C4-2B (cell line): ENCODE measurements at regions not wholly inside any gene's neighbourhood (a gene's known extent, or its start where the extent isn't known, plus 50 kb on each side); places are given as distances from the start of the nearest gene placed in this dataset.

ENCODE experiments used
- H3K27ac ChIP-seq: fragments of 450-650 bp; 2 replicates; pipeline ENCODE4 v1.5.1; 2017
- CTCF ChIP-seq: fragments of 450-650 bp; conservative IDR thresholded peaks from 2 replicates; pipeline ENCODE4 v1.5.1; 2017; ENCODE audit warnings: mild to moderate bottlenecking
- ZFX ChIP-seq: fragments of 450-650 bp; IDR thresholded peaks from 2 replicates; pipeline ENCODE4 v1.6.1; 2017

GRCh38 chr18:41630232-41630886, 324.7 kb upstream of the PIK3C3 start:
- no peak for TF ChIP-seq ZFX
- no peak for TF ChIP-seq CTCF
- H3K27ac ChIP-seq: no peak overlapping the region

- H3K27ac ChIP-seq: no peak overlapping the region
- TF ChIP-seq ZFX (no peak), CTCF (no peak)
These were observed 330.6 kb upstream of the PIK3C3 start for GRCh38 chr18:41624460-41624859.

GRCh38 chr18:41621177-41621576, 333.9 kb upstream of the PIK3C3 start:
- TF ChIP-seq CTCF: no peak
- no peak for TF ChIP-seq ZFX
- no peak overlapping the region for H3K27ac ChIP-seq

- TF ChIP-seq ZFX (no peak), CTCF (no peak)
- no peak overlapping the region for H3K27ac ChIP-seq
These were observed 336.9 kb upstream of the PIK3C3 start for GRCh38 chr18:41618147-41618546.

GRCh38 chr18:41617647-41618046, 337.4 kb upstream of the PIK3C3 start:
- no peak overlapping the region for H3K27ac ChIP-seq
- TF ChIP-seq CTCF (no peak), ZFX (no peak)

GRCh38 chr18:41613003-41613609, 341.9 kb upstream of the PIK3C3 start:
- TF ChIP-seq CTCF: no peak
- no peak for TF ChIP-seq ZFX
- no peak overlapping the region for H3K27ac ChIP-seq

- no peak for TF ChIP-seq CTCF
- no peak for TF ChIP-seq ZFX
- no peak overlapping the region for H3K27ac ChIP-seq
These were observed 350.1 kb upstream of the PIK3C3 start for GRCh38 chr18:41604964-41605363.
